ENCODE measurements at regions not wholly inside any gene's neighbourhood (a gene's known extent, or its start where the extent isn't known, plus 50 kb on each side); places are given as distances from the start of the nearest gene placed in this dataset.

DNA sequence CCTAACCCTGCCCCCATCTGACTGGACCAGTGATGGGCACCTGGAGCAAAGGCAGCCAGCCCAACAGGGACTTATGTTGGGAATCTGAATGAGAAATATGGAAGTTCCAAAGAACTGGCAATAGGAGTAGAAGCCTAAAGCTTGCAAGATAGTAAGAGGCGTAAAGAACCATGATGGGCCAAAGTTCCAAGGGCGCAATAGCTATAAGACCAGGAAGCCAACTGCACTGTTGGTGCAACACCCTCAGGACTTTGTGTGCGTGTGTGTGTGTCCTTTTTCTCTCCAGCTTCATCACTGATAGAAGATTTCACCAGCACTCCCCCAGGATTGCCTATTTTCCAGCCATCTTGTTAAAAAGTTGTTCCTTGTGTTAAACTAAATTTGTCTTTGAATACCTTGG is 92.8 kb downstream of the ZNF608 start:
- H3K4me1 Mint-ChIP-seq: peaks cover 53% of the 10 kb centered on the region
- H3K4me3 Mint-ChIP-seq: no peak overlapping the region
- Histone ChIP-seq H3K4me3 (ENCODE audit: control extremely low read depth in 1 of 5, extremely low read depth in 1 of 5, insufficient read depth in 1 of 5, low read depth in 2 of 5, low read length in 4 of 5) (no peak overlapping the region), H3K4me2 (replicated peaks; ENCODE audit: low read depth, low read length, poor library complexity, severe bottlenecking) (no peak overlapping the region), H3K79me2 (ENCODE audit: control insufficient read depth, insufficient read depth, low read length) (peaks cover 14% of the 10 kb centered on the region), H3K27me3 (replicated peaks in 1 of 4; ENCODE audit: control extremely low read depth in 1 of 4, control insufficient read depth in 3 of 4, insufficient read depth in 4 of 4, low read length in 3 of 4) (peaks cover 0 to 13% (median 0%) of the 10 kb centered on the region in 4 experiments), H3K9ac (ENCODE audit: low read length) (no peak overlapping the region), H3K9me3 (ENCODE audit: control extremely low read depth in 1 of 3, control insufficient read depth in 2 of 3, insufficient read depth in 1 of 3, low read length in 2 of 3) (peaks cover 0 to 3% (median 0%) of the 10 kb centered on the region in 3 donors), H3K27ac (ENCODE audit: low read length in 2 of 2) (no peak overlapping the region), H4K20me1 (ENCODE audit: control insufficient read depth, insufficient read depth, low read length, poor library complexity, severe bottlenecking) (peaks cover 3% of the 10 kb centered on the region), H3K36me3 (replicated peaks in 1 of 2; ENCODE audit: control extremely low read depth in 1 of 2, control insufficient read depth in 1 of 2, extremely low read depth in 1 of 2, insufficient read depth in 2 of 2, low read length in 1 of 2) (peaks cover 0 to under 1% of the 10 kb centered on the region in 2 experiments), H2AFZ (ENCODE audit: insufficient read depth, low read depth, low read length, poor library complexity, severe bottlenecking) (no peak overlapping the region), H3K4me1 (ENCODE audit: control insufficient read depth in 2 of 2, insufficient read depth in 2 of 2, low read length in 2 of 2) (peaks cover 67 to 81% of the 10 kb centered on the region in 2 donors)
- CTCF ChIA-PET: no interaction called here
- H3K27ac Mint-ChIP-seq: no peak overlapping the region
- TF ChIP-seq CTCF (IDR thresholded peaks at IDR 0.05) (no peak), EZH2 (IDR thresholded peaks at IDR 0.05; ENCODE audit: borderline replicate concordance, insufficient read depth, low read depth, low read length, poor library complexity, severe bottlenecking) (no peak)
- no peak for DNase-seq
- POLR2A ChIA-PET: no interaction called here
- H3K9me3 Mint-ChIP-seq (ENCODE audit: insufficient read depth): no peaks in the 10 kb centered on the region
- WGBS (ENCODE audit: insufficient coverage): 100% methylated on average over 2 of the region's 3 CpGs
- ATAC-seq (ENCODE audit: low read depth): no peak
- intact Hi-C loops (cut with micrococcal nuclease): no loop called here
- H3K27me3 Mint-ChIP-seq: no peaks in the 10 kb centered on the region

DNA sequence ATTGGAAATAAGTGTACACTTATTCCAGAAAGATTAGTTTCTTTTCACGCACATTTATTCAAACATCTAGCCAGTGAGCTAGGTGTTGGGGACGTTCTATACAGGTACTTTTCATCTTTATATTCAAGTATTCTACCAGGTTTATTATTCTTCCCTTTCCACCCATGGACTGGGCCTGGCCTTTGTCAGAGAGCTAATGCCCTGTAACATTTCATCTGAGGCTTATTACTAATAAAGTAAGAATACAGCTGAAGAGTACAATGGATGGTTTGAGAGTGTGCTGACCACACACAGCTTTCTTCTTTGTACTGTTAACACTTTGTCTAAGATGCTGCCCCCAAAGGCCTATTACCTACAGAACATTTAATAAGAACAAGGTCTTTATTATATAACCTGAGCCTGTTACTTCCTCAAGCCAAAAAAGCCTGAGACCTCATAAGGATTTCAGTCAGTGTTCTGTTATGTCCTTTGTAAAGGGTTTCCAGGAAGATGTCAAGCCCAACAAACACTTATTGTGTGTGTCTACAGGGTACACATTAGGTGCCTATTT is 93.5 kb downstream of the ZNF608 start:
- peaks cover 0 to 5% of the 10 kb centered on the region in 2 experiments for H3K36me3 ChIP-seq (replicated peaks in 1 of 2; ENCODE audit: control extremely low read depth in 1 of 2, control insufficient read depth in 1 of 2, extremely low read depth in 1 of 2, insufficient read depth in 2 of 2, low read length in 1 of 2)
- no peak for ATAC-seq (ENCODE audit: low read depth)
- TF ChIP-seq CTCF (IDR thresholded peaks at IDR 0.05) (no peak), EZH2 (IDR thresholded peaks at IDR 0.05; ENCODE audit: borderline replicate concordance, insufficient read depth, low read depth, low read length, poor library complexity, severe bottlenecking) (no peak)
- H3K9ac ChIP-seq (ENCODE audit: low read length): no peak overlapping the region
- ChIA-PET POLR2A (interaction anchor here (0.8 kb wide), 1 partner anchor 94 kb away, joined by 3 read pairs; no protein-coding TSS in a partner anchor), CTCF (no interaction called here)
- H4K20me1 ChIP-seq (ENCODE audit: control insufficient read depth, insufficient read depth, low read length, poor library complexity, severe bottlenecking): peaks cover 4% of the 10 kb centered on the region
- WGBS (ENCODE audit: insufficient coverage): no CpG with 5 or more reads among the region's 2 CpGs
- H3K4me3 ChIP-seq (ENCODE audit: control extremely low read depth in 1 of 5, extremely low read depth in 1 of 5, insufficient read depth in 1 of 5, low read depth in 2 of 5, low read length in 4 of 5): no peak overlapping the region
- Mint-ChIP-seq H3K27me3 (no peaks in the 10 kb centered on the region), H3K9me3 (ENCODE audit: insufficient read depth) (no peaks in the 10 kb centered on the region), H3K4me3 (no peak overlapping the region), H3K27ac (no peak overlapping the region), H3K4me1 (peaks cover 55% of the 10 kb centered on the region)
- H3K4me2 ChIP-seq (replicated peaks; ENCODE audit: low read depth, low read length, poor library complexity, severe bottlenecking): no peak overlapping the region
- intact Hi-C loops (cut with micrococcal nuclease): no loop called here
- H2AFZ ChIP-seq (ENCODE audit: insufficient read depth, low read depth, low read length, poor library complexity, severe bottlenecking): no peak overlapping the region
- H3K79me2 ChIP-seq (ENCODE audit: control insufficient read depth, insufficient read depth, low read length): peaks cover 10% of the 10 kb centered on the region
- H3K27ac ChIP-seq (ENCODE audit: low read length in 2 of 2): no peak overlapping the region
- peaks cover 69 to 83% of the 10 kb centered on the region in 2 donors for H3K4me1 ChIP-seq (ENCODE audit: control insufficient read depth in 2 of 2, insufficient read depth in 2 of 2, low read length in 2 of 2)
- H3K9me3 ChIP-seq (ENCODE audit: control extremely low read depth in 1 of 3, control insufficient read depth in 2 of 3, insufficient read depth in 1 of 3, low read length in 2 of 3): peaks cover 0 to 3% (median 0%) of the 10 kb centered on the region in 3 donors
- peaks cover 0 to 13% (median 0%) of the 10 kb centered on the region in 4 experiments for H3K27me3 ChIP-seq (replicated peaks in 1 of 4; ENCODE audit: control extremely low read depth in 1 of 4, control insufficient read depth in 3 of 4, insufficient read depth in 4 of 4, low read length in 3 of 4)
- DNase-seq: no peak
